A673 (cell line): ENCODE measurements at regions not wholly inside any gene's neighbourhood (a gene's known extent, or its start where the extent isn't known, plus 50 kb on each side); places are given as distances from the start of the nearest gene placed in this dataset.

Experiments
- BruUV-seq: library from RNA; stranded (reverse); fragments of 400-500 nt; replicated peaks from 2 replicates; lab custom pipeline; 2021; lab: Mats Ljungman, UMichigan
- CTCF ChIA-PET: fragments of 300-600 bp; sonication (Branson Sonifier 250); formaldehyde crosslinking; loops from one replicate; lab custom pipeline; 2022; ENCODE audit warnings: antibody characterized with exemption; lab: Charles Lee
- POLR2A ChIA-PET: fragments of 300-600 bp; sonication (Branson Sonifier 250); formaldehyde crosslinking; loops from one replicate; lab custom pipeline; 2022; ENCODE audit warnings: antibody characterized with exemption; ENCODE audit not compliant: low non-redundant PET; lab: Charles Lee
- DNase-seq: peaks from one replicate; pipeline ENCODE4 v3.0.0-alpha.2; 2015; ENCODE audit warnings: low spot score
- H3K27ac ChIP-seq: fragments of 200-600 bp; sonication (generic); 2 replicates; pipeline ENCODE4 v1.5.1; 2016; ENCODE audit warnings: mixed run types, low read depth, mild to moderate bottlenecking, mixed read lengths, antibody characterized with exemption, low read length; ENCODE audit not compliant: poor library complexity, severe bottlenecking
- H3K27me3 ChIP-seq: fragments of 200-600 bp; sonication (generic); replicated peaks from 2 replicates; pipeline ENCODE4 v1.6.1; 2017; ENCODE audit warnings: mixed run types, low read depth, mild to moderate bottlenecking, mixed read lengths, antibody characterized with exemption, low read length; ENCODE audit not compliant: insufficient read depth, poor library complexity
- H3K36me3 ChIP-seq: fragments of 200-600 bp; sonication (generic); 2 replicates; pipeline ENCODE4 v1.6.1; 2016; ENCODE audit warnings: mixed run types, mild to moderate bottlenecking, mixed read lengths, antibody characterized with exemption, low read length; ENCODE audit not compliant: insufficient read depth, poor library complexity, severe bottlenecking
- H3K4me1 ChIP-seq: fragments of 200-600 bp; sonication (generic); 2 replicates; pipeline ENCODE4 v1.6.1; 2017; ENCODE audit warnings: mixed run types, mild to moderate bottlenecking, mixed read lengths, antibody characterized with exemption, low read length; ENCODE audit not compliant: insufficient read depth, poor library complexity, severe bottlenecking
- H3K4me3 ChIP-seq: fragments of 200-600 bp; sonication (generic); 2 replicates; pipeline ENCODE4 v1.5.1; 2016; ENCODE audit warnings: low read depth, mixed run types, mild to moderate bottlenecking, mixed read lengths, low read length; ENCODE audit not compliant: poor library complexity, severe bottlenecking
- H3K9me3 ChIP-seq: fragments of 200-600 bp; sonication (generic); 2 replicates; pipeline ENCODE4 v1.6.1; 2016; ENCODE audit warnings: mixed run types, low read depth, mild to moderate bottlenecking, mixed read lengths, antibody characterized with exemption, low read length; ENCODE audit not compliant: poor library complexity, severe bottlenecking
- CTCF ChIP-seq: fragments of 300-800, 200-600 bp; sonication (generic); conservative IDR thresholded peaks from 2 replicates; pipeline ENCODE4 v1.5.1; 2017; ENCODE audit warnings: low read depth, mild to moderate bottlenecking, antibody characterized with exemption, low read length, moderate library complexity, mixed read lengths
- EZH2 ChIP-seq: fragments of 200-600 bp; sonication (generic); IDR thresholded peaks from 2 replicates; pipeline ENCODE4 v1.6.1; 2017; ENCODE audit warnings: borderline replicate concordance, low read depth, mild to moderate bottlenecking, mixed read lengths, antibody characterized with exemption, low read length; ENCODE audit not compliant: poor library complexity, severe bottlenecking
- intact Hi-C: fragments of 100-400 bp; cut with micrococcal nuclease; formaldehyde crosslinking; loops from one replicate; pipeline ENCODE4 v1.10.0; 2022; ENCODE audit not compliant: unreplicated experiment

- TF ChIP-seq CTCF (no peak), EZH2 (no peak)
- H3K27ac ChIP-seq = no peak overlapping the region
- no peak for DNase-seq
- BruUV-seq = no TSS peak
- H3K9me3 ChIP-seq = peaks cover 11% of the 10 kb centered on the region
- ChIA-PET CTCF (no interaction called here), POLR2A (no interaction called here)
- intact Hi-C loops = no loop called here
- H3K4me1 ChIP-seq = peaks cover 11% of the 10 kb centered on the region
- H3K4me3 ChIP-seq = no peak overlapping the region
- H3K27me3 ChIP-seq = no peaks in the 10 kb centered on the region
- no peaks in the 10 kb centered on the region for H3K36me3 ChIP-seq
These were observed 158.5 kb downstream of the KCNE4 start for GRCh38 chr2:223210489-223210888.

GRCh38 chr2:223214394-223215253 is 162.6 kb downstream of the KCNE4 start:
- POLR2A ChIA-PET = interaction anchor here (0.7 kb wide), 1 partner anchor 172 kb away, joined by 4 read pairs; no protein-coding TSS in a partner anchor
- no peak for DNase-seq
- intact Hi-C loops = no loop called here
- TF ChIP-seq CTCF = no peak
- TF ChIP-seq EZH2 = no peak
- Histone ChIP-seq H3K4me3 (no peak overlapping the region), H3K9me3 (peaks cover 11% of the 10 kb centered on the region), H3K27ac (no peak overlapping the region), H3K36me3 (no peaks in the 10 kb centered on the region), H3K27me3 (no peaks in the 10 kb centered on the region), H3K4me1 (peaks cover 21% of the 10 kb centered on the region)
- CTCF ChIA-PET = interaction anchor here (0.5 kb wide), 1 partner anchor 509 kb away, joined by 4 read pairs; no protein-coding TSS in a partner anchor
- BruUV-seq = no TSS peak

GRCh38 chr2:223215254-223215516 is 163.2 kb downstream of the KCNE4 start:
- no peak overlapping the region for H3K27ac ChIP-seq
- no TSS peak for BruUV-seq
- ChIA-PET CTCF (no interaction called here), POLR2A (no interaction called here)
- no peak overlapping the region for H3K4me3 ChIP-seq
- peaks cover 21% of the 10 kb centered on the region for H3K4me1 ChIP-seq
- DNase-seq = no peak
- intact Hi-C loops = no loop called here
- no peak for TF ChIP-seq CTCF
- TF ChIP-seq EZH2 = no peak
- H3K27me3 ChIP-seq = no peaks in the 10 kb centered on the region
- H3K9me3 ChIP-seq = peaks cover 9% of the 10 kb centered on the region
- H3K36me3 ChIP-seq = no peaks in the 10 kb centered on the region
